HG02798 (cell line): ENCODE measurements at regions not wholly inside any gene's neighbourhood (a gene's known extent, or its start where the extent isn't known, plus 50 kb on each side); places are given as distances from the start of the nearest gene placed in this dataset.
"Not testable (repeated sequence)": the region's sequence is repeated elsewhere in the genome, so short reads cannot be mapped to it uniquely, and the experiment has no call there.

ENCODE experiments used
- ATAC-seq: cut with Tn5 transposase; IDR thresholded peaks from one replicate; pipeline ENCODE4 v1.9.1; 2021; ENCODE audit warnings: mild to moderate bottlenecking; ENCODE audit not compliant: unreplicated experiment, poor library complexity

- ATAC-seq, result no peak
These were observed 161.5 kb upstream of the C1orf174 start for GRCh38 chr1:4061521-4062031.

- ATAC-seq, result no peak
These were observed 162.0 kb upstream of the C1orf174 start for GRCh38 chr1:4062041-4062440.

- no peak for ATAC-seq
These were observed 162.5 kb upstream of the C1orf174 start for GRCh38 chr1:4062560-4062959.

- no peak for ATAC-seq
These were observed 162.9 kb upstream of the C1orf174 start for GRCh38 chr1:4062992-4063391.

GRCh38 chr1:4063516-4063915 is 163.4 kb upstream of the C1orf174 start:
- ATAC-seq, result no peak

GRCh38 chr1:4064150-4064889 is 164.2 kb upstream of the C1orf174 start:
- no peak for ATAC-seq

GRCh38 chr1:4066860-4067599 is 167.0 kb upstream of the C1orf174 start:
- ATAC-seq, result no peak

- no peak for ATAC-seq
These were observed 168.0 kb upstream of the C1orf174 start for GRCh38 chr1:4068076-4068475.

GRCh38 chr1:4071653-4072052 is 171.6 kb upstream of the C1orf174 start:
- ATAC-seq, result no peak

GRCh38 chr1:4072481-4073153 is 172.5 kb upstream of the C1orf174 start:
- ATAC-seq, result no peak

GRCh38 chr1:4075436-4076225 is 175.6 kb upstream of the C1orf174 start:
- no peak for ATAC-seq

GRCh38 chr1:4076346-4076745 is 176.3 kb upstream of the C1orf174 start:
- no peak for ATAC-seq

GRCh38 chr1:4078091-4078962 is 178.3 kb upstream of the C1orf174 start:
- ATAC-seq, result not testable (repeated sequence)

- no peak for ATAC-seq
These were observed 179.7 kb upstream of the C1orf174 start for GRCh38 chr1:4079815-4080214.

GRCh38 chr1:4081806-4082711 is 182.0 kb upstream of the C1orf174 start:
- no peak for ATAC-seq

GRCh38 chr1:4083231-4084047 is 183.4 kb upstream of the C1orf174 start:
- ATAC-seq, result no peak

- no peak for ATAC-seq
These were observed 184.0 kb upstream of the C1orf174 start for GRCh38 chr1:4084048-4084431.

GRCh38 chr1:4084446-4084845 is 184.4 kb upstream of the C1orf174 start:
- no peak for ATAC-seq
